Breast epithelium (tissue), 3 donors: ENCODE measurements at regions not wholly inside any gene's neighbourhood (a gene's known extent, or its start where the extent isn't known, plus 50 kb on each side); places are given as distances from the start of the nearest gene placed in this dataset.

ENCODE experiments used
- CTCF ChIP-seq, 3 donors: fragments of 450-650 bp; IDR thresholded peaks; one replicate each; pipeline ENCODE4 v1.5.1; 2016 to 2017; ENCODE audit warnings: antibody characterized with exemption in 3 of 3, mild to moderate bottlenecking in 3 of 3, moderate library complexity in 3 of 3
- POLR2A ChIP-seq: fragments of 450-650 bp; IDR thresholded peaks from one replicate; pipeline ENCODE4 v1.6.1; 2016; ENCODE audit warnings: antibody characterized with exemption, mild to moderate bottlenecking, moderate library complexity

GRCh38 chr11:92545906-92546471, 321.4 kb downstream of the FAT3 start:
- TF ChIP-seq CTCF (IDR thresholded peaks at IDR 0.05) (no peak), POLR2A (no peak)
